PFSK-1 (cell line): ENCODE measurements at regions not wholly inside any gene's neighbourhood (a gene's known extent, or its start where the extent isn't known, plus 50 kb on each side); places are given as distances from the start of the nearest gene placed in this dataset.

Source experiments
- FOXP2 ChIP-seq: optimal IDR thresholded peaks from 2 replicates; pipeline ENCODE3; 2011; ENCODE audit warnings: borderline replicate concordance, control low read depth, inconsistent platforms; ENCODE audit not compliant: insufficient read depth; ENCODE audit errors: extremely low read length, extremely low read depth
- POLR2AphosphoS5 ChIP-seq: IDR thresholded peaks from 2 replicates; pipeline ENCODE4 v1.6.1; 2012; ENCODE audit warnings: low read depth, mild to moderate bottlenecking, control low read depth, low read length, moderate library complexity
- REST ChIP-seq, 2 experiments: IDR thresholded peaks; 2 replicates each; pipeline versions ENCODE4 v1.6.1 to v1.8.0; 2011 to 2012; ENCODE audit warnings: low read depth in 2 of 2, low read length in 2 of 2, control low read depth in 1 of 2, inconsistent platforms in 1 of 2, mild to moderate bottlenecking in 1 of 2, moderate library complexity in 1 of 2; ENCODE audit not compliant: insufficient read depth in 1 of 2
- SIN3A ChIP-seq: IDR thresholded peaks from 2 replicates; pipeline ENCODE4 v1.6.1; 2012; ENCODE audit warnings: mild to moderate bottlenecking, low read length, moderate library complexity, borderline replicate concordance; ENCODE audit not compliant: insufficient read depth
- TAF1 ChIP-seq: IDR thresholded peaks from 2 replicates; pipeline ENCODE4 v1.6.1; 2012; ENCODE audit warnings: low read length, control low read depth, borderline replicate concordance; ENCODE audit not compliant: insufficient read depth

DNA sequence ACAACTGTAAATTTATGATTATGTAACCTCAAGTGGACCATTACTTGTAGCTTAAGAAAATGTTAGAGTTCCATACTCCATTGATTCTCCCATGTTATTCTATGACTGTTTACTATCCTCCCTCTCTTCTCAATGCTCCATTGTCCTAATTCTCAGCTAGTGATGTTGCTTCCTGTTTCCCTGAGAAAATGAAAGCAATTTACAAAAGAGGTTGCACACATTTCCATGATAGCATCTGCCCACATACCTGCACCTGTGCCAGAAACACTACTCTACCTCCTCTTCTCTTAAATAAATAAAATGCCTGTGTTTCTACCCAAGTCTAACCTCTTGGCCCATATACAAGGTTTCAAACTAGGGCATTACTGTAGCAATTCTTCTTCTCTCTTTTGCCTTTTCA, 1620.9 kb downstream of the FAM181B start:
- no peak for TF ChIP-seq TAF1

DNA sequence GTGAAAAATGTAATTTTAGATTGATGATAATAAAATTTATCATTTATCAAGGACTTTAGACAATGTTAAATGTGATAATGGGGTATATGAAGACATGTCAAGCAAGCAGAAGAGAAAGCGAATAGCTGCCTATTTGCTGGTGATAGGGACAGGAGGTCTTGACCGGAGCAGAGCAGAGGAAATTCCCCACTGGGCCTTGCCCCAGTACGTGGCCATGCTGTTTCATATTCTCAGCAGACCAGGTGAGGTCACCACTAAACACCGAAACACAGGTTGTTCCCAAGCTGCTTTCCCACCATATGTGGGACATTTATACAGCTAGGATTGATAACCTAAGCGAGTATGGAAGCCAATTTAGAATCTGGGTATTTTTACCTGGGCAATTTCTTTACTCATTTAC, 1629.6 kb downstream of the FAM181B start:
- TF ChIP-seq FOXP2 = no peak

DNA sequence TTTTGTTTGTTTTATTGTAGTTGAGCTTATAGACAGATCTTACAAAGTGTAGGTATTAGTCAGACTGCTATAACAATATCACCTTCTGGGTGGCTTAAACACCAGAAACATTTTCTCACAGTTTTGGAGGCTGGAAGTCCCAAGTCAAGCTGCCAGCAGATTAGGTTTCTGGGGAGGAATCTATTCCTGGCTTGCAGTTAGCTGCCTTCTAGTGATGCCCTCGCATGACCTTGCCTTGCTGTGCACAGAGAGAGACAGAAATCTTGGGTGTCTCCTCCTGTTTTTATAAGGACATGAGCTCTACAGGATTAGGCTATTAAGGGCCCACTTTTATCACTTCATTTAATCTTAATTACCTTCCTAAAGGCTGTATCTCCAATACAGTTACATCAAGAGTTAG, 1635.2 kb downstream of the FAM181B start:
- no peak for TF ChIP-seq POLR2AphosphoS5
- no peak for TF ChIP-seq SIN3A
- TF ChIP-seq REST (IDR thresholded peaks at IDR 0.05; ENCODE audit: insufficient read depth in 1 of 2, low read depth in 2 of 2, low read length in 2 of 2) = no peak
- TF ChIP-seq FOXP2 = no peak
- no peak for TF ChIP-seq TAF1

DNA sequence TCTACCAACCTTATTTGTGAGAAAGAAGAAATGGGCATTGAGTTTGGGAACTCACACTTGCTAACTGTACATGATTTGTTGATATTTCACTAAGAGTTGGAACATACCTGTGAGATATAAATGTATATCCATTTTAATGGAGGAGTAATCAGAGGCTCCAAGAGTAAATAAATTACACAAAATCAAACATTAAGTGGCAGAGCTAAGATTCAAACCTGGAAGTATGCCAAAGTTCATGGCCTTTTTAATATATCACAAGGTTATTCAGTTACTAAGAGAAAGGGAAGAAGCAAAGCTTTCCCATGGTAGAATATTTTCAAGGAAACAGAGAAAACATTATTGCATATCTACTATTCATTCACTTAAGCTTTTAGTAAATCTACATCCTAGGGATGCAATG, 1641.1 kb downstream of the FAM181B start:
- TF ChIP-seq FOXP2 = no peak
- TF ChIP-seq REST (IDR thresholded peaks at IDR 0.05; ENCODE audit: insufficient read depth in 1 of 2, low read depth in 2 of 2, low read length in 2 of 2) = no peak
- no peak for TF ChIP-seq TAF1
- no peak for TF ChIP-seq SIN3A
- TF ChIP-seq POLR2AphosphoS5 = no peak

- TF ChIP-seq SIN3A (no peak), FOXP2 (no peak), REST (IDR thresholded peaks at IDR 0.05; ENCODE audit: insufficient read depth in 1 of 2, low read depth in 2 of 2, low read length in 2 of 2) (no peak), TAF1 (no peak), POLR2AphosphoS5 (no peak)
These were observed 1644.4 kb downstream of the FAM181B start for GRCh38 chr11:81089242-81089641.

- TF ChIP-seq REST (IDR thresholded peaks at IDR 0.05; ENCODE audit: insufficient read depth in 1 of 2, low read depth in 2 of 2, low read length in 2 of 2) (no peak), TAF1 (no peak), SIN3A (no peak), POLR2AphosphoS5 (no peak), FOXP2 (no peak)
These were observed 1639.6 kb upstream of the TENM4 start for GRCh38 chr11:81080476-81080875.

GRCh38 chr11:81072273-81072672, 1631.4 kb upstream of the TENM4 start:
- TF ChIP-seq POLR2AphosphoS5 (no peak), SIN3A (no peak), TAF1 (no peak), FOXP2 (no peak)
